Muscle of leg (tissue), 3 donors: ENCODE measurements at regions not wholly inside any gene's neighbourhood (a gene's known extent, or its start where the extent isn't known, plus 50 kb on each side); places are given as distances from the start of the nearest gene placed in this dataset.

Source experiments
- DNase-seq: peaks from one replicate; pipeline ENCODE4 v3.0.0; 2013
- H3K27ac ChIP-seq: one replicate; pipeline ENCODE4 v1.5.1; 2013; ENCODE audit warnings: mild to moderate bottlenecking, low read length, control low read depth
- H3K27me3 ChIP-seq: one replicate; pipeline ENCODE4 v1.6.1; 2013; ENCODE audit warnings: low read length; ENCODE audit not compliant: control insufficient read depth, insufficient read depth
- H3K36me3 ChIP-seq: one replicate; pipeline ENCODE4 v1.6.1; 2013; ENCODE audit warnings: low read length; ENCODE audit not compliant: control insufficient read depth, insufficient read depth
- H3K4me1 ChIP-seq: one replicate; pipeline ENCODE4 v1.6.1; 2013; ENCODE audit warnings: low read length; ENCODE audit not compliant: control insufficient read depth, insufficient read depth
- H3K4me3 ChIP-seq: one replicate; pipeline ENCODE4 v1.5.1; 2013; ENCODE audit warnings: low read length, control low read depth
- H3K9me3 ChIP-seq: replicated peaks from 2 replicates; pipeline ENCODE4 v1.6.1; 2013; ENCODE audit warnings: low read depth, low read length; ENCODE audit not compliant: control insufficient read depth
- WGBS: methylation state at CpG from one replicate; pipeline ENCODE4 v1.1.5; 2013; ENCODE audit warnings: missing lambda C conversion rate; ENCODE audit not compliant: insufficient coverage; 5-methylcytosine and 5-hydroxymethylcytosine counted together

DNA sequence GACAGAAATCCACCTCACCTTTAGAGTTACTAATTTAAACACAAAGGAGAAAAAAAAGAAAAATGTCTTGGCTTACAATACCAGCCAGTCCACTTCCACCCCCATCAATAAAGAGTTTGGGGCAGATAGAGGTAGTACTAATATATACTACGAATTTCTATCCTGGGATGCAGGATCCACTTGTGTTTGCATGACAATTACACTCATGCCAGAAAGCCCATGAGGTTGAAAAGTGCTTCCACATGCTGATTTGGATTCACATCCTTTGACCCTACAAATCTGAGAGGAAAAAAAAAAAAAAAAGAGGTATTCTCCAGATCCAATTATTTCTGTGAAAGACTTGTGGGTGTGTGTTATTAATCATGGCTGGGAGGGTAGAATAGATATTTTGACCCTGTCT lies 335.2 kb downstream of the SLITRK1 start:
- DNase-seq = no peak
- WGBS = no CpG with 5 or more reads among the region's 1 CpG
- Histone ChIP-seq H3K4me1 (no peaks in the 10 kb centered on the region), H3K4me3 (no peak overlapping the region), H3K27me3 (no peaks in the 10 kb centered on the region), H3K9me3 (no peaks in the 10 kb centered on the region), H3K36me3 (no peaks in the 10 kb centered on the region), H3K27ac (no peak overlapping the region)

DNA sequence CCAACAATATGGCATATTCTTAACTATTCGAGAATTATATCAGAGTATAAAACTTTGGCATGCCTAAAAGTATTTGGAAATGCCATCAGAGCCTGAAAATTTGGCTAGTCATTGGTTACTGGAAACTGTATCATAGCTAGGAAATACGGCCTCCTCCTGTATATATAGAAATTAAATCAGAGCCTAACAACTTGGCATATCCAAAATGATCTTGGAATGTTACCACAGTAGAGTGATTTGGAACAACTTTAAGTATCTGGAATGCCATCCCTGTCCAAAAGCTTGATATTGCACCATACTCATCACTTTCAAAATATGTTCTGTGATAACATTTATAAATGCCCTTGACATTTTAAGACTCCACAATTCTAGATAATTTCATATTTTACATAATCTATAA lies 335.8 kb downstream of the SLITRK1 start:
- no peak overlapping the region for H3K4me3 ChIP-seq
- H3K36me3 ChIP-seq = no peaks in the 10 kb centered on the region
- no peaks in the 10 kb centered on the region for H3K4me1 ChIP-seq
- no peak overlapping the region for H3K27ac ChIP-seq
- H3K9me3 ChIP-seq = no peaks in the 10 kb centered on the region
- DNase-seq = no peak
- WGBS = no CpG with 5 or more reads among the region's 2 CpGs
- no peaks in the 10 kb centered on the region for H3K27me3 ChIP-seq

DNA sequence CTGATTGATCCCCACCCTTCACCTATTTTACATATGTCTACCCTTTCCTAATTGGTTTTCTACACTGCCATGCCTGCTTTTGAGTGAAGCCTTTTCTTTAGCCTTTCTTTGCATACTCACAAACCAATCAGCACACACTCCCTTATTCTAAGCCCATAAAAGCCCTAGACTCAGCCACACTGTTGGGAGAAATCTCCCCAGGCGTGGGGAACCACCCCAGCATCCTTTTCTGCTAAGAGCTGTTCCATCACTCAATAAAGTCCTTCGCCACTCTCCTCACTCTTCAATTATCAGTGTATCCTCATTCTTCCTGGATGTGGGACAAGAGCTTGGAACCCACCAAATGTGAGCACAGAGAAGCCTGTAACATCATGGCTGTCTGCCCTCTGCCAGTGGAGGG lies 343.6 kb downstream of the SLITRK1 start:
- 73% methylated on average over 2 of the region's 2 CpGs for WGBS
- no peak overlapping the region for H3K4me3 ChIP-seq
- no peak overlapping the region for H3K27ac ChIP-seq
- H3K9me3 ChIP-seq = peaks cover 6% of the 10 kb centered on the region
- no peaks in the 10 kb centered on the region for H3K27me3 ChIP-seq
- H3K36me3 ChIP-seq = no peaks in the 10 kb centered on the region
- no peaks in the 10 kb centered on the region for H3K4me1 ChIP-seq
- no peak for DNase-seq

DNA sequence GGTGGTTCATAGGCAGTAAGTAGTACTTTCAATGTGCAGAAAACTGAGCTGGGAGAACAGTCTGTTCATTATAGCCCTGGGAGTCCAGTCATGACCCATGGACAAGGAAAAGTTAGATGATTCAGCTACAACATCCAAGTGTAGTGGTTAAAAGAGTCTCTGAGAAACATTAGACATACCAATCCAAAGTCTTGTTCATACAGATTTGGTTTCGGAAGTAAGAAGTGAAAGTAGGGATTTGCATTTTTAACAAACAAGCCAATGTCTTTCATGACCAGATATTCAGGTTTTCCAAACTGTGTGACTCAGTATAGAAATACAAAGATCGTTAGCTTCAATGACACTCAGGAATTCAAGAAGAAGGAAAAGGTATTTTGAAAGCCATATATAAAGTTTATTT lies 345.3 kb downstream of the SLITRK1 start:
- WGBS = no CpG with 5 or more reads among the region's 2 CpGs
- Histone ChIP-seq H3K27ac (no peak overlapping the region), H3K9me3 (peaks cover 6% of the 10 kb centered on the region), H3K4me1 (no peaks in the 10 kb centered on the region), H3K27me3 (no peaks in the 10 kb centered on the region), H3K4me3 (no peak overlapping the region), H3K36me3 (no peaks in the 10 kb centered on the region)
- DNase-seq = no peak

GRCh38 chr13:83536153-83536552 lies 346.1 kb downstream of the SLITRK1 start:
- H3K4me3 ChIP-seq = no peak overlapping the region
- no peak overlapping the region for H3K27ac ChIP-seq
- no peaks in the 10 kb centered on the region for H3K27me3 ChIP-seq
- DNase-seq = no peak
- no CpG with 5 or more reads among the region's 1 CpG for WGBS
- peaks cover 6% of the 10 kb centered on the region for H3K9me3 ChIP-seq
- H3K4me1 ChIP-seq = no peaks in the 10 kb centered on the region
- no peaks in the 10 kb centered on the region for H3K36me3 ChIP-seq

GRCh38 chr13:83532809-83533208 lies 349.5 kb downstream of the SLITRK1 start:
- no peak for DNase-seq
- Histone ChIP-seq H3K4me1 (no peaks in the 10 kb centered on the region), H3K4me3 (no peak overlapping the region), H3K27me3 (no peaks in the 10 kb centered on the region), H3K9me3 (no peaks in the 10 kb centered on the region), H3K27ac (no peak overlapping the region), H3K36me3 (no peaks in the 10 kb centered on the region)
- WGBS = 88% methylated on average over 8 of the region's 12 CpGs

GRCh38 chr13:83531022-83531421 lies 351.3 kb downstream of the SLITRK1 start:
- no peaks in the 10 kb centered on the region for H3K9me3 ChIP-seq
- H3K27ac ChIP-seq = no peak overlapping the region
- no peaks in the 10 kb centered on the region for H3K27me3 ChIP-seq
- WGBS = 38% methylated on average over 1 of the region's 1 CpG
- H3K4me1 ChIP-seq = no peaks in the 10 kb centered on the region
- H3K4me3 ChIP-seq = no peak overlapping the region
- H3K36me3 ChIP-seq = no peaks in the 10 kb centered on the region
- no peak for DNase-seq

DNA sequence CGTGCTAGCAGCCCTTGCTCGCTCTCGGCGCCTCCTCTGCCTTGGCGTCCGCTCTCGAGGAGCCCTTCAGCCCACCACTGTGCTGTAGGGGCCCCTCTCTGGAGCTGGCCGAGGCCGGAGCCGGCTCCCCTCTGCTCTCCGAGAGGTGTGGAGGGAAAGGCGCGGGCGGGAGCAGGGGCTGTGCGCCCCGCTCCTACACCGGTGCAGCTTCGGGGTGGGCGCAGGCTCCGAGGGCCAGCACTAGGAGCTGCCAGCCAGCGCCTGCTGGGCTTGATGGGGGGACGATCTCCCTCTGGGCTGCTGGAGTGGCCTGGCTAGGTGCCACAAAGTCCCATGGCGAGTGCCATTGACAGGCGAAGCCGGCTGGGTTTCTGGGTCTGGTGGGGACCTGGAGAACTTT lies 365.5 kb downstream of the SLITRK1 start:
- H3K27ac ChIP-seq = no peak overlapping the region
- H3K4me1 ChIP-seq = no peaks in the 10 kb centered on the region
- no peak overlapping the region for H3K4me3 ChIP-seq
- DNase-seq = no peak
- 98% methylated on average over 11 of the region's 25 CpGs for WGBS
- no peaks in the 10 kb centered on the region for H3K36me3 ChIP-seq
- H3K27me3 ChIP-seq = no peaks in the 10 kb centered on the region
- peaks cover 2% of the 10 kb centered on the region for H3K9me3 ChIP-seq

- Histone ChIP-seq H3K27ac (no peak overlapping the region), H3K27me3 (no peaks in the 10 kb centered on the region), H3K9me3 (peaks cover 2% of the 10 kb centered on the region), H3K36me3 (no peaks in the 10 kb centered on the region), H3K4me3 (no peak overlapping the region), H3K4me1 (no peaks in the 10 kb centered on the region)
- WGBS = no CpG with 5 or more reads among the region's 1 CpG
- no peak for DNase-seq
These were observed 366.8 kb downstream of the SLITRK1 start for GRCh38 chr13:83515268-83516015.

GRCh38 chr13:83508771-83509301 lies 373.4 kb downstream of the SLITRK1 start:
- no peaks in the 10 kb centered on the region for H3K4me1 ChIP-seq
- H3K4me3 ChIP-seq = no peak overlapping the region
- no peaks in the 10 kb centered on the region for H3K27me3 ChIP-seq
- H3K9me3 ChIP-seq = no peaks in the 10 kb centered on the region
- DNase-seq = peak; percentile 61
- no peaks in the 10 kb centered on the region for H3K36me3 ChIP-seq
- H3K27ac ChIP-seq = no peak overlapping the region
- no CpG with 5 or more reads among the region's 1 CpG for WGBS

- DNase-seq = no peak
- H3K27ac ChIP-seq = no peak overlapping the region
- H3K36me3 ChIP-seq = no peaks in the 10 kb centered on the region
- no peaks in the 10 kb centered on the region for H3K4me1 ChIP-seq
- WGBS = no CpG with 5 or more reads among the region's 1 CpG
- H3K27me3 ChIP-seq = no peaks in the 10 kb centered on the region
- H3K9me3 ChIP-seq = no peaks in the 10 kb centered on the region
- H3K4me3 ChIP-seq = no peak overlapping the region
These were observed 378.9 kb downstream of the SLITRK1 start for GRCh38 chr13:83503424-83503823.
